ENCODE measurements at regions not wholly inside any gene's neighbourhood (a gene's known extent, or its start where the extent isn't known, plus 50 kb on each side); places are given as distances from the start of the nearest gene placed in this dataset.
"Not testable (repeated sequence)": the region's sequence is repeated elsewhere in the genome, so short reads cannot be mapped to it uniquely, and the experiment has no call there.

DNA sequence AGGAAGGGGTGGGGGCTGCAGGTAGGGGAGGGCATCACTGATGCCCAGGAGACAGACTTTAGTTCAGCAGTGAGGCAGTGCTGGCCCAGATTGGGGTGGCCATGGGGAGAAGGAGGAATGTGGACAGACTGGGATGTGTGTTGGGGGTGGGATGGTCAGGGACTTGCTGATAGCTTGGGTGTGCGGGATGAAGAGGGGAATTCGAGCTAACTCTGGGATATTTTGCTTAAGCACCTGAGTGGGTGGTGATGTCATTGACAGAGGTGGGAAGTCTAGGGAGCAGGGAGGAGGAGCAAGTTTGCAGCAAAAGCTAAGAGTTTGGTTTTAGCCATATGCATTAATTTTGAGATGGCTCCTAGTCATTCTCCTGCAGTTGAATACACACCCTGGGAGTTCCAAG is 207.5 kb downstream of the RPLP1 start:
- no peak for ATAC-seq

- no peak for ATAC-seq
These were observed 208.2 kb downstream of the RPLP1 start for GRCh38 chr15:69660658-69661405.

GRCh38 chr15:69661446-69661845 is 208.8 kb downstream of the RPLP1 start:
- no peak for ATAC-seq

DNA sequence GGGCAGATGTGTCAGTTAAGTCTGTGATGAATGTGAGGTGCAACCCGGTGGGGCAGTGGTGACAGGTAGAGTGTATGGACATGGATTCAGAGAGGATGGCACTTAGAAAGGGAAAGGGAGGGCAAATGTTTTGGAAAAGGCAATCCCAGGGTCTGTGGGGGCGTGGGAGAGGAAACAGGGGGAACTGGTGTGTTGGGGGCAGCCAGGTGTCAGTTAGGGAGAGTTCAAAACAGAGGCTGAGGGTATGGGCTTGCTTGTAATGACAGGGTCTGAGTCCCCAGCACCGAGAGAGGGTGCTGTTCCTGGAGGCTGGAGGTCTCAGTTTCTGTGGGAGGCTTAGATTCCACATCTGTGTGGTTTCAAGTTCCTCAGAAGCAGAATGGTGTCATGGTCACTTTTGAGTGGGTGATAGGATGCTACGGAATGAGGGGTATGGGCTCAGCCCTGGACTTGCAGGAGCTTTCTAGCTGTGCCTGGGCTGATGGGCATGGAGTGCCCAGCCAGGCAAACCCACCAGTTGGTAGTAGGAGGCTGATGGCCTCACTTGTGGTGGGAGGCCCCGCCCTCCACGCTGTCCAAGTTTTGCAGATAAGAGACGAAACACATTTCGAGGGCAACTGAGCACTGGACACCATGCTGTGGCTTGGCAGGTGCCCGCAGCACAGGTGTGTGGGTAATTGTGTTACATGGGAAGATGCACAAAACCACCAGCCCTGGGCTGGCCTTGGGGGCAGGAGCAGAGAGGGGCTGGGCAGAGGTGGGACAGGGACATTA is 209.4 kb downstream of the RPLP1 start:
- ATAC-seq, result no peak

DNA sequence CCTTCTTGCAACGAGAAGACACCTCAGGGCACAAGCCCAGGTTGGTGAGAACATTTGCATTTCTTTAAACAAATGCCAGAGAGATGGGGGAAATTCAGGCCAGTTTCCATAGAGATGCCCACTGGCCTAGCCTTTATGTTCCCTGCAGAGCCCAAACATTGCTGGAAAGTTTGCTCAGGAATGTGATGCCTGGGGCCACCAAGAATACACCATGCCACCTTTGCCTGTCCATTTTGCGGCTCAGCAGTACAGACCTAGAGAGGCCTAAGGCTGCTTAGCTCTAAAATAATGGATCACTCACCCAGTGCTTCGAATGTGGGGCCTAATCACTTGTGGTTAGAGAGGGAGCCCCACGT is 210.0 kb downstream of the RPLP1 start:
- no peak for ATAC-seq

DNA sequence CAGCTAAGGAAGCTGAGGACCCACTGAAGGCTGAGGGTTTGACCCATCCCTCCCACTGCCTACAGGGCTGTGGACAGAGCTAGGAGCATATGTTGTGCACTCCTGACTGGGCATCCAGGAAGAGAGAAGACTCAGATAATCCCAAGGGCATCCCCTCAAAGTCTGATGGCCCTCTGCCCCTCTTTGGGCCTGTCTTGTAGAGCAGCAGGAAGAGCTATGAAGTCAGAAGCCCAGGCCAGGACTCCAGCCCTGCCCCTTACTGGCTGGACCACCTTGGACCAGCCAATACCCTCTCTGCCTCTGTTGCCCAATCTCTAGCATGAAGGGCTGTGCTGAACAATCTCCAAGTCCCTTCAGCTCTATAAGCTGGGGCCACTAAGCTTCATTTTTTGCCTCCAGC is 210.8 kb downstream of the RPLP1 start:
- ATAC-seq, result no peak

- ATAC-seq, result no peak
These were observed 211.4 kb downstream of the RPLP1 start for GRCh38 chr15:69663982-69664381.

DNA sequence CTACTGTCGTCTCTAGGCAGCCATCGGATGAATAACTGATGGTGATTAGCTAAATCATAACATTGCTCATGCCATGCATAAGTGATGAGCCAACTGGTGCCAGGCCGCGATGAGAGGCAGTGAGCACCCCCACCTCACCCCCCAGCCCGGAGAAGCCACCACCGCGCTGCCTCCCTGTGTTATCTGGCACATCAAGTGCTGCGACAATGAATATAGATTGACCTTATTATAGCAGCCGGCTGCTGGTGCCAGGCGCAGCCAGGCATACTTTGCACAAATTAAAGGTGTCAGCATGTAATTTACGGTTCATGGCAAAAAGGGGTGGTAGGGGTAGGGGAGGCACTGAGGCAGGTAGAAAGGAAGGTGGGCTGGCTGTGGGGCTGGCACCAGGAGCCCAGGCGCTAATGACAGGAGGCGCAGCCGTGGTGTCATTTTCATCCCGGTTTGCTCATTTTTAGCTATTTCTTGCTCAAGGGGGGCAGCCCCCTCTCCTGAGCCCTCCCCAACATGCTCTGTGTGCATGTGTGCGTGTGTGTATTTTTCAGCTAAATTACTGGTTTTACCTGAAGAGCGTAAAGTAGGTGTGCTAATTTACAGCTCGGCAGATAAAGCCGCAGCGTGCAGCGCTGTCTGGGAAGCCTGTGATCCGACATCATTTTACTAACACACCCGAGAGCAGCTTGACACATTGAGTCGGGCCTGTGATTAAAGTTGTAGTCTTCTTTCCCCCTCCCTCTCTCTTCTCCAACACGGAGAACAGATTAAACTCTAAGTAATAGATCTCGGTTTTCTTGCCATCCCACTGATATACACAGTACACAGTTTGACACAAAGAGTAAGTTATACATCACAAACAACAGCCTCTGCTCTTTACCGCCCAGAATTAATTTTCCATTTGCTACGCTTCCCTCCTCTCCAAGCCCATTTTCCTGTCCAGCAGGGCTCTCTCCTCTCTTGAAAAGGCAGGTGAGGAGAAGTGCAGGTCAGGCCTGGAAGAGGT is 212.3 kb downstream of the RPLP1 start:
- no peak for ATAC-seq

DNA sequence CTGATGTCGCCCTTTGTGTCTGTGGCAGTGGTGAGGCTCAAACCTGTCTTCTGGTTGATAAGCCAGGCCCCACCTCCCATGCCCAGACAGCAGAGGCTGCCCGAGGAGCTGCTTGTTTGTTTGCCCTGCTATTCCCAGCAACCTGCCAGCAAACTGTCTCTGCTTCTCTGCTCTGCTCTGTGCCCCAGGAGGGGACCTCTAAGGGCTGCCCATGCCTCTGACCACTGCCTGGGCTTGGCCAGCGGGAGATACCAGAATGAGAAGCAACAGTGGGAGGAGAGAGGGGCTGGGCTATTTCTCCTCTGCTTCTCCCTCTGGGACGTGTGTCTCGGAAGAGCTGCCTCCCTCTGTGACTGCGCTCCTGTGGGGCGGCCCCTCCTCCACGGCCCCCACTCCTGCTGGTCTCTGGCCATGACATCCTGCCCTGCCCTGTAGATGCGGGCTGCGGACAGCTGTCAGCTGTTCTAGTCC is 213.1 kb downstream of the RPLP1 start:
- no peak for ATAC-seq

DNA sequence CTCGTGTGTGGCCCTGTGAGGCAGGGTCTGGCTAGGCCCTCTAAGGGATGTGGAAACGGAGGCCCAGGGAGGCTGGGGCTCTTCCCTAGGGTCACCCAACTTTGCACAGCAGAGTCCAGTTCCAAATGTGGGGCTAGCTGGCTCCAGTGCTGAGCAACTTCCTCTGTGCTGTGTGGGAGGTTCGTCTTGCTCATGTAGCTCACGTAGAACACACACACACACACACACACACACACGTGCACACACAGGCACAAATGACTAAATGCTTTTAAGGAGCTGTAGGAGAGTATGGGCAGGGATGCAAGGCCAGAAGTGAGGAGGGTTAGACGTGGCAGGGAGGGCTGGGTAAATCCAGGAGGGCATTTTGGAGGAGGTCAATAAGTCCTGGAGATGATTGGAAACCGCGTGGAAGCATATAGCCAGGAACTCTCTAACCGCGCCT is 213.8 kb downstream of the RPLP1 start:
- ATAC-seq, result peak; percentile 13

GRCh38 chr15:69666921-69667811 is 214.5 kb downstream of the RPLP1 start:
- ATAC-seq, result no peak

DNA sequence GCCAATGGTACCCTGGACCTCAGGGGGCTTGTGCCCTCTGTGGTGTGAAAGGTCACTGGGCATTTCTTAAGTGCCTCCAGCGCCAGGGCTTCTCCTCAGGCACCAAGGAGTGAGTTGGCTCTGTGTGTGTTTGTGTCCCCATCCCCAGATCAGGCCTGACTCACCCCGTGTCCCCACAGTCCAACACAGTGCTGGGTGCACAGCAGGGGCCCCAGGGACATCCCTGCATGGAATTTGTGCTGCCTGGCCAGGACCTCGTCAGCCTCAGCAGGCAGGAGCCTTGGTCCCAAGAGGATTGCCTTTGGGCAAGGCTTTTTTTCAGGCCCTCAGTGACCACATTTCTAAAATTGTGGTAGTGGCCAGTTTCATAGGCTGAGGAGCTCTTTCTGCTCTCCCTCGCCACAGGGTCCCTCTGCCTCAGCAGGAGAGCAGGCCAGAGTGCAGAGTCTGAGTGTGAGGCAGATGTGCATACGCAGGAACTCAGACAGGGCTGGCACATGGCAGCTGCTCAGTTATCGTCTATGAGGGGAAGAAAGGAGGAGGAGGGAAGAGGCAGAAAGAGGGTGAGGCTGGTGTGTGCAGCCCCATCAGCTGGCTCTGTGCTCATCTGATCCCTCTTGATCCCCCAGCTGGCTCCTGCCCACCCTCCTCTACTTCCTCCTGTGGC is 215.6 kb downstream of the RPLP1 start:
- ATAC-seq, result no peak

DNA sequence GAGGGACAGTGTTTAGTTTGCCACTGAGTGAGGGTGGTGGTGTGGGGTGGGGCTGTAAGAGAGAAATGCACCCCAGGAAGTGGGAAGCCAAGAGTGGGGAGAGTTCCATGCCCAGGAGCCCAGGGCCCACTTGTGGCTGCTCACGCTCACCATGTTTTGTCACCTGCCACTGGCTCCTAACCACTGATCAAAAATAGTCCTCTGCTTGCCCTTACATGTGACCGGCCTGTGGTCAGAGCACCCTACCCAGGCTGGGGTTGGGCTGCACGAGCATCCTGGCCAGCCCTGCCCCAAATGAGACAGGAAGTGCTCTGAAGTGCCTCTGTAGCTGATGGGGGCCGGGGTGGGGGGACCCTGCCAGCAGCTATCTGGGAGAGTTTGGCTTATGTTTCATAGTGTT is 216.3 kb downstream of the RPLP1 start:
- peak; percentile 21 for ATAC-seq

DNA sequence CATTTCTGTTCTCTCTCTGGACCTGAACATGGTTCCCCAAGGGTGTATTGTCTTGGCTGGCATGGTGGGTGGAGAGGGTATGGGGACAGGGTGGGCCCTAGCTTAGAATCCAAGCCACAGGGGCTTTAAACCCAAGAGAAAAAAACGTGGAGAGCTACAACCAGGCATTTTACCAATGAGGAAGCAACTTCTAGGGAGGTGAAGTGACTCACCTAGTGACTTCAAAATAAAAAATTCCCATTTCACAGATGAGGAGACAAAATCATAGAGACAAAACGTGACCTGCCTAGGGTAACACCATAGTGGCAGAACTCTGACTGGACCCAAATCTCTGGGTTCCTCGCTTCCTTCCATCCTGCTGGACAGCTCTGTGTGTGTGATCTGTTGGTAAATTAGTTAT is 216.8 kb downstream of the RPLP1 start:
- ATAC-seq, result no peak

GRCh38 chr15:69673291-69673881 is 220.8 kb downstream of the RPLP1 start:
- no peak for ATAC-seq

DNA sequence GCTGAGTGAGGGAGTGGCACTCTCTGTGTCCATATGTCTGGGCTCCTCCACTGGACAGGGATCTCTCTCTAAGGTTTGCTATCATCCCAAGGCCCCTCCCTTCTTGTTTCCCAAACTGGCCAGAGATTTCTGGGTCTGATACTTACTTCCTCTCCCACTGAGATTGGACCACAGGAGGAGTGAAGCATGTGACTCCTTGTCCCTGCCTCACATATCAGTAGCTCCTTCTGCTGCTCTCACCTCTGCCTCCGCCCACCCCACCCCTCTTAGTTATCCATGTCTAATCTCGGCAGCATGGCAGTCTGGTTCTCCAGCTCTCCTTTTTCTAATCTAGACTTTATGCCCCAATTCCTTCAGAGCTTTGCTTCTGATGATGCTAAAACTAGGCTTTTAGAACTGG is 223.1 kb downstream of the RPLP1 start:
- no peak for ATAC-seq

DNA sequence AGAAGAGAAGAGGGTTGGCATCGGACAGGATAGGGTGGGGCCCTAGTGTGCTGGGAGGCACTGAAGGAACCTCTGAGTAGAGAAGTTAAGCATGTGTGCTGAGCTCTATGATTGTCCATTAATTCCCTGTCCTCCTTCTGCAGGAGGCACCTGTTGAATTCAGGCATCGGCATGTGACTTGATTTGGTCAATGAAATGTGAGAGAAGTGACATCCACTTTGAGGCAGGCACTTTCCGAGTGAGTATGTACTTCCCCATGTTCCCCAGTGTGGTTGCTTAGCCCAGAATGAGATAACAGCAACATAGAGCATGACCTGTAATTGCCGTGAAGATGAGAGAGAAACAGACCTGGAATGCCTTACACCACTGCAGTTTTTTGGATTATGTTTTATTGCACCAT is 224.8 kb downstream of the RPLP1 start:
- ATAC-seq, result no peak

DNA sequence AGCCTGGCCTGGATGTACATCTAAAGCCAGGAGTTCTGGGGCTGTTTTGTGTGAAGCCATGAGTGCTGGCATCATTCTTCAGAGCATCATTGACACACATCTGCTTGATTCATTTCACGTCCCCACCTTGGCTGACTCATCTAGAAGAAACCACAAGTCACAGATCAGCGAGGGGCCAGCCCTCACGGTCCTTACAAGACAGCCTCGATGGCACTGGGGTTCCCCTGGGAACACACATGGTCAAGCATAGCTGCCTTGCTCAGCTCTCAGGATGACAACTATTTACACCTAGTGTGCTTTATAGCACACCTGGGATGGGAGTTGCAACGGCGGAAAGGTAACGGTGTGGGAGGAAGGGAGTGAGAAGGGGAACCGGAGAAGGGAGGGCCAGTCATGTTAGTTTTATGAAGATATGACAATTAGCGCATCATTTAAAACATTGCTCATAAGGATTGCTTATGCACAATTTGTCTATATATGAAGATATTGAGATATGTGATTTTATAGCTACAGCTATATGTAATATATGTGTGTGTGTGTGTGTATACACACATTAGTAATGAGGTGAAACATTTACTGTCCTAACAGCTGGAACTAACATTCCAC is 227.1 kb downstream of the RPLP1 start:
- ATAC-seq, result no peak

GRCh38 chr15:69684823-69685222 is 232.2 kb downstream of the RPLP1 start:
- not testable (repeated sequence) for ATAC-seq
